ENCODE measurements at regions not wholly inside any gene's neighbourhood (a gene's known extent, or its start where the extent isn't known, plus 50 kb on each side); places are given as distances from the start of the nearest gene placed in this dataset.
A peak's percentile ranks its signal among the peaks of the same experiment; 100 is the strongest.

DNA sequence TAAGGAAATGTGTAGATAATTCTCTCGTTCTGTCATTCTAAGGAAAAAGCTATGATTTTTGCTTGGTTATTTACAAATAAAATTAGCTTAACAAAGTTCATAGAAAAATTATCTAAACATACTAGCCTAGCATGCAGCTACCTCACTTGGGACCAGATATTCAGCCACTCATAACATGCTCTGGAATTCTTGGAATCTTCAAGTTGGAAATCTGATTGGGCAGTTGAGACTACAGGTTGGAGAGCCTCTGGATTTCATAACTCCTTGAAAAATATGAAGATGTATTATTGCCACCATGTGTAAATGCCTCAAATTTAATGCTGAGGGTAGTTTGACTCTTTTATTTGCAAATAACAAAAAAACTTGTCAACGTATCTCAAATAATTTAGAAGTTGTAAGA is 132.2 kb upstream of the GULP1 start:
- DNase-seq (ENCODE audit: low read depth): no peak
- H3K4me3 ChIP-seq (ENCODE audit: low read depth, low read length): no peak overlapping the region
- TF ChIP-seq MYC (IDR thresholded peaks at IDR 0.05; ENCODE audit: low read depth, low read length) (no peak), POLR2A (IDR thresholded peaks at IDR 0.05; ENCODE audit: extremely low read depth, insufficient read length) (no peak)
- TF ChIP-seq, protein P1, sequence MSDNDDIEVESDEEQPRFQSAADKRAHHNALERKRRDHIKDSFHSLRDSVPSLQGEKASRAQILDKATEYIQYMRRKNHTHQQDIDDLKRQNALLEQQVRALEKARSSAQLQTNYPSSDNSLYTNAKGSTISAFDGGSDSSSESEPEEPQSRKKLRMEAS (IDR thresholded peaks at IDR 0.05; ENCODE audit: low read depth, low read length): no peak
- TF ChIP-seq, protein P2, sequence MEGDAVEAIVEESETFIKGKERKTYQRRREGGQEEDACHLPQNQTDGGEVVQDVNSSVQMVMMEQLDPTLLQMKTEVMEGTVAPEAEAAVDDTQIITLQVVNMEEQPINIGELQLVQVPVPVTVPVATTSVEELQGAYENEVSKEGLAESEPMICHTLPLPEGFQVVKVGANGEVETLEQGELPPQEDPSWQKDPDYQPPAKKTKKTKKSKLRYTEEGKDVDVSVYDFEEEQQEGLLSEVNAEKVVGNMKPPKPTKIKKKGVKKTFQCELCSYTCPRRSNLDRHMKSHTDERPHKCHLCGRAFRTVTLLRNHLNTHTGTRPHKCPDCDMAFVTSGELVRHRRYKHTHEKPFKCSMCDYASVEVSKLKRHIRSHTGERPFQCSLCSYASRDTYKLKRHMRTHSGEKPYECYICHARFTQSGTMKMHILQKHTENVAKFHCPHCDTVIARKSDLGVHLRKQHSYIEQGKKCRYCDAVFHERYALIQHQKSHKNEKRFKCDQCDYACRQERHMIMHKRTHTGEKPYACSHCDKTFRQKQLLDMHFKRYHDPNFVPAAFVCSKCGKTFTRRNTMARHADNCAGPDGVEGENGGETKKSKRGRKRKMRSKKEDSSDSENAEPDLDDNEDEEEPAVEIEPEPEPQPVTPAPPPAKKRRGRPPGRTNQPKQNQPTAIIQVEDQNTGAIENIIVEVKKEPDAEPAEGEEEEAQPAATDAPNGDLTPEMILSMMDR (IDR thresholded peaks at IDR 0.05; ENCODE audit: low read depth, low read length): no peak

DNA sequence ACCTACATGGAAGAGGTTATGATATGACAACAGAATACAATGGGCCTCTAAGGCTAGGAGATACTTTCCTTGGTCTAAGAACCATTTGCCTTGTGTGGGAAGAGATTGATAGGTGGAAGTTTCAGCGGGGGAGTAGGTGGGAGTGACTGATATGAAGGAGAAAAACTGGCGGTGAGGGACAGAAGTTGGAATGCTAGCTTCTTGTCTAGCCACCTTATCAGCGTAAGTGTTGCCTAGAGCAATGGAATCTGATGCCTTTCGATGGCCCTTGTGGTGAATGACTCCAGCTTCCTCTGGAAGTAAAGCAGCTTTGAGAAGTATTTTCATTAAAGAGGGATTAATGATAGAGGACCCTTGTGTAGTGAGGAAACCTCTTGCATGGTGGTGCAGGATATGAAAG is 121.3 kb upstream of the GULP1 start:
- TF ChIP-seq MYC (IDR thresholded peaks at IDR 0.05; ENCODE audit: low read depth, low read length) (no peak), POLR2A (IDR thresholded peaks at IDR 0.05; ENCODE audit: extremely low read depth, insufficient read length) (no peak)
- TF ChIP-seq, protein P1 (IDR thresholded peaks at IDR 0.05; ENCODE audit: low read depth, low read length): no peak
- TF ChIP-seq, protein P2 (IDR thresholded peaks at IDR 0.05; ENCODE audit: low read depth, low read length): no peak
- no peak for DNase-seq (ENCODE audit: low read depth)
- H3K4me3 ChIP-seq (ENCODE audit: low read depth, low read length): no peak overlapping the region

DNA sequence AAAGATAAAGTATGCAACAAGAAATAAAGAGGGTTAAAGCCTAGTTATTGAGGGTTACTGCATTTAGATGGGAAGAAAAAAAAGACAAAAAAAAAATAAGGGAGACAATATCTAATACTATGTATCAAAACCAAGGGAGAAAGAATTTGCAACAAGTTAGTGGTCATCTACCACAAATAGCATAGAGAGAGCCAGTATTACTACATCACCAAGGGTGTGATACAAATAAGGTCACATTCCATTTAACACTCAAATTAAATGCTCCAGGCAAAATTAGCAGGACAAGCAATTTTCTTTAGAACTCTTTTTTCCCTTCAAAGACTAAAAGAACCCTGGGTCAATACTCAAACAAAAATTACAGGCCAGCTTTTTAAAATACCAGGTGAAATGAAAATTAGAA is 115.1 kb upstream of the GULP1 start:
- no peak for DNase-seq (ENCODE audit: low read depth)
- H3K4me3 ChIP-seq (ENCODE audit: low read depth, low read length): no peak overlapping the region
- TF ChIP-seq POLR2A (IDR thresholded peaks at IDR 0.05; ENCODE audit: extremely low read depth, insufficient read length): no peak
- TF ChIP-seq, protein P1 (IDR thresholded peaks at IDR 0.05; ENCODE audit: low read depth, low read length): no peak
- TF ChIP-seq MYC (IDR thresholded peaks at IDR 0.05; ENCODE audit: low read depth, low read length): no peak
- TF ChIP-seq, protein P2 (IDR thresholded peaks at IDR 0.05; ENCODE audit: low read depth, low read length): no peak

DNA sequence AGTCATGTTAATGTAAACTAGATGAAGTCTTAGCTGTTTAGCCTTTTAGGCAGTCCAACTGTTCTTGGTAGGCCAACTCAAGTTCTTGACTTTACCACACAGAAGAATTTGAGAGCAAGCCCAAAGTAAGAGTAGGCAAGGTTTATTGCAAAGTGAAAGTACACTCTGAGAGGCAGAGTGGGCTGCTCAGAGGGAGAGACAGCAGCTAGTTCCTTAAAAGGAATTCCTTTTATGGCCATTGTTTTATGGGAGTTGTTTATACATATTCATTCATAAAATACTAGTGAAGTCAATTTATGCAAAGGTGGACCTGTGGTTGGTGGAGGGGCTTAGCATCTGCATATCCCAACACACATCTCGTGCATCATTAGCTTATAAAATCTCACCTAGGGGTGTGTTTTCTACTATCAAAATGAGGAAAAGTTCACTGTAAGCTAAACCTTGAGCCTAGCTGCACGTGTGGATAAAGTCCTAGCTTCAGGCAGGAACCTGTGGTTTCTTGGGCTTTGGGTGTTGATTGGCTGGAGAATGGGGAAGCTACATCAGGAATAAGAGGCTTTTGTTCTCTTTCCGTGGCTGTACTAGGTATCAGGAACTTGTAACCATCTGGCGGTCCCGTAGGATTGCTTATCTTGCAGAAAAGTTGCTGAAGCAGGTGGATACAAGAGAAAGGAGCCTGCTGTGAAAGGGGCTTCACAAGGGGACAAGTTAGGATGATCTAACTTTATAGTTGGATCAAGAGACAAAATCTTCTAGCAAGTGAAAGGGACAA is 110.4 kb upstream of the GULP1 start:
- TF ChIP-seq, protein P1 (IDR thresholded peaks at IDR 0.05; ENCODE audit: low read depth, low read length): no peak
- TF ChIP-seq MYC (IDR thresholded peaks at IDR 0.05; ENCODE audit: low read depth, low read length): no peak
- TF ChIP-seq, protein P2 (IDR thresholded peaks at IDR 0.05; ENCODE audit: low read depth, low read length): no peak
- TF ChIP-seq POLR2A (IDR thresholded peaks at IDR 0.05; ENCODE audit: extremely low read depth, insufficient read length): no peak
- peak; percentile 34 for DNase-seq (ENCODE audit: low read depth)

DNA sequence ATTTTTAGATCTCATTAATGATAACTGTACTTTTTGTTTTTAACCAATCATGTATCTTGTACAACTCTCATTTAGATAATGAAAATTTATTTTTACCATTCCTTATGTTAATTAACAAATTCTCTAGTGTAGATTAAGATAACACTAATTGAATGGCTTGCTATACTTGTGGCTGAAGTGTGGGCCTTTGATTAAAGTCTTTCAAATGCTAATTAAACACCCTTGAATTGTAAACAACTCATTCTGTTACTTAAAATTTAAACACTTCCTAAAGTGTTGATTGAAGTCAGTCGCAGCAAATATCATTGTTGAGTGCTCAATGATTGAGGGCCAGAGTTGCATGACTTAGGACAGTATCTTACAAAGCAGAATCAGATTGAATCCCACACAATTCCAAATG is 109.8 kb upstream of the GULP1 start:
- no peak for DNase-seq (ENCODE audit: low read depth)
- TF ChIP-seq, protein P2 (IDR thresholded peaks at IDR 0.05; ENCODE audit: low read depth, low read length): no peak
- TF ChIP-seq POLR2A (IDR thresholded peaks at IDR 0.05; ENCODE audit: extremely low read depth, insufficient read length): no peak
- no peak for TF ChIP-seq MYC (IDR thresholded peaks at IDR 0.05; ENCODE audit: low read depth, low read length)
- TF ChIP-seq, protein P1 (IDR thresholded peaks at IDR 0.05; ENCODE audit: low read depth, low read length): no peak

More for the DNA sequence above, 110.4 kb upstream of the GULP1 start:
- H3K4me3 ChIP-seq (ENCODE audit: low read depth, low read length): no peak overlapping the region

More for the DNA sequence above, 109.8 kb upstream of the GULP1 start:
- H3K4me3 ChIP-seq (ENCODE audit: low read depth, low read length): no peak overlapping the region

Data from NB4 (cell line).